ENCODE measurements at regions not wholly inside any gene's neighbourhood (a gene's known extent, or its start where the extent isn't known, plus 50 kb on each side); places are given as distances from the start of the nearest gene placed in this dataset.
"Not testable (repeated sequence)": the region's sequence is repeated elsewhere in the genome, so short reads cannot be mapped to it uniquely, and the experiment has no call there.

GRCh38 chr14:101289911-101290310, 271.4 kb upstream of the DIO3 start:
- peaks cover 56% of the 10 kb centered on the region for H3K27me3 ChIP-seq (ENCODE audit: low read depth)
- H3K36me3 ChIP-seq, result no peaks in the 10 kb centered on the region
- no peak for DNase-seq
- H3K27ac ChIP-seq (replicated peaks), result no peak overlapping the region
- intact Hi-C loops (cut with micrococcal nuclease), result no loop called here
- H3K4me3 ChIP-seq, result no peak overlapping the region
- H3K9me3 ChIP-seq (replicated peaks), result no peaks in the 10 kb centered on the region
- H3K4me1 ChIP-seq, result no peaks in the 10 kb centered on the region
- TF ChIP-seq CTCF (IDR thresholded peaks at IDR 0.05; ENCODE audit: borderline replicate concordance), result no peak

- H3K9me3 ChIP-seq (replicated peaks), result peaks cover 6% of the 10 kb centered on the region
- H3K36me3 ChIP-seq, result no peaks in the 10 kb centered on the region
- no peaks in the 10 kb centered on the region for H3K4me1 ChIP-seq
- H3K27me3 ChIP-seq (ENCODE audit: low read depth), result peaks cover 56% of the 10 kb centered on the region
- no peak overlapping the region for H3K27ac ChIP-seq (replicated peaks)
- no peak for DNase-seq
- H3K4me3 ChIP-seq, result no peak overlapping the region
- no peak for TF ChIP-seq CTCF (IDR thresholded peaks at IDR 0.05; ENCODE audit: borderline replicate concordance)
- intact Hi-C loops (cut with micrococcal nuclease), result no loop called here
These were observed 270.7 kb upstream of the DIO3 start for GRCh38 chr14:101290611-101291010.

- TF ChIP-seq CTCF (IDR thresholded peaks at IDR 0.05; ENCODE audit: borderline replicate concordance), result no peak
- Histone ChIP-seq H3K27ac (replicated peaks) (no peak overlapping the region), H3K4me1 (no peaks in the 10 kb centered on the region), H3K36me3 (no peaks in the 10 kb centered on the region), H3K4me3 (no peak overlapping the region), H3K27me3 (ENCODE audit: low read depth) (peaks cover 51% of the 10 kb centered on the region), H3K9me3 (replicated peaks) (peaks cover 13% of the 10 kb centered on the region)
- intact Hi-C loops (cut with micrococcal nuclease), result no loop called here
- no peak for DNase-seq
These were observed 269.9 kb upstream of the DIO3 start for GRCh38 chr14:101291390-101291789.

GRCh38 chr14:101292448-101292847, 268.8 kb upstream of the DIO3 start:
- Histone ChIP-seq H3K4me1 (no peaks in the 10 kb centered on the region), H3K27me3 (ENCODE audit: low read depth) (peaks cover 40% of the 10 kb centered on the region), H3K4me3 (no peak overlapping the region), H3K27ac (replicated peaks) (no peak overlapping the region), H3K36me3 (no peaks in the 10 kb centered on the region), H3K9me3 (replicated peaks) (peaks cover 23% of the 10 kb centered on the region)
- no peak for DNase-seq
- intact Hi-C loops (cut with micrococcal nuclease), result no loop called here
- no peak for TF ChIP-seq CTCF (IDR thresholded peaks at IDR 0.05; ENCODE audit: borderline replicate concordance)

GRCh38 chr14:101293605-101294004, 267.7 kb upstream of the DIO3 start:
- DNase-seq, result no peak
- Histone ChIP-seq H3K27me3 (ENCODE audit: low read depth) (peaks cover 39% of the 10 kb centered on the region), H3K4me3 (no peak overlapping the region), H3K36me3 (no peaks in the 10 kb centered on the region), H3K4me1 (no peaks in the 10 kb centered on the region), H3K27ac (replicated peaks) (no peak overlapping the region), H3K9me3 (replicated peaks) (peaks cover 33% of the 10 kb centered on the region)
- intact Hi-C loops (cut with micrococcal nuclease), result no loop called here
- no peak for TF ChIP-seq CTCF (IDR thresholded peaks at IDR 0.05; ENCODE audit: borderline replicate concordance)

- Histone ChIP-seq H3K9me3 (replicated peaks) (peaks cover 33% of the 10 kb centered on the region), H3K27ac (replicated peaks) (no peak overlapping the region), H3K4me3 (no peak overlapping the region), H3K4me1 (no peaks in the 10 kb centered on the region), H3K27me3 (ENCODE audit: low read depth) (peaks cover 36% of the 10 kb centered on the region), H3K36me3 (no peaks in the 10 kb centered on the region)
- DNase-seq, result no peak
- intact Hi-C loops (cut with micrococcal nuclease), result no loop called here
- no peak for TF ChIP-seq CTCF (IDR thresholded peaks at IDR 0.05; ENCODE audit: borderline replicate concordance)
These were observed 267.2 kb upstream of the DIO3 start for GRCh38 chr14:101294136-101294535.

- H3K4me1 ChIP-seq; H3K4me3 ChIP-seq; DNase-seq; H3K27ac ChIP-seq (replicated peaks); intact Hi-C loops (cut with micrococcal nuclease); H3K36me3 ChIP-seq: not testable (repeated sequence)
- Histone ChIP-seq H3K27me3 (ENCODE audit: low read depth) (peaks cover 15% of the 10 kb centered on the region), H3K9me3 (replicated peaks) (peaks cover 37% of the 10 kb centered on the region)
These were observed 261.5 kb upstream of the DIO3 start for GRCh38 chr14:101299781-101300180.
